Mesenchymal stem cell (in vitro differentiated cells and primary cell): ENCODE measurements at regions not wholly inside any gene's neighbourhood (a gene's known extent, or its start where the extent isn't known, plus 50 kb on each side); places are given as distances from the start of the nearest gene placed in this dataset.

Experiments used
- DNase-seq: peaks from one replicate; pipeline ENCODE4 v3.0.0-alpha.2; 2013
- H2AFZ ChIP-seq: one replicate; pipeline ENCODE4 v1.6.1; 2013; ENCODE audit warnings: low read depth, mild to moderate bottlenecking, control low read depth, inconsistent platforms, low read length, moderate library complexity
- H2AK5ac ChIP-seq: 2 replicates; pipeline ENCODE4 v1.6.1; 2013; ENCODE audit warnings: low read length, moderate library complexity, mild to moderate bottlenecking, inconsistent platforms; ENCODE audit not compliant: severe bottlenecking
- H2BK120ac ChIP-seq: one replicate; pipeline ENCODE4 v1.6.1; 2013; ENCODE audit warnings: low read depth, mild to moderate bottlenecking, inconsistent platforms, low read length, moderate library complexity
- H2BK12ac ChIP-seq, 2 experiments: one replicate each; pipeline ENCODE4 v1.6.1; 2013; ENCODE audit warnings: inconsistent platforms in 2 of 2, low read length in 2 of 2, mild to moderate bottlenecking in 2 of 2, moderate library complexity in 2 of 2, control low read depth in 1 of 2
- H2BK15ac ChIP-seq: one replicate; pipeline ENCODE4 v1.6.1; 2013; ENCODE audit warnings: mild to moderate bottlenecking, low read depth, inconsistent platforms; ENCODE audit not compliant: poor library complexity, severe bottlenecking
- H2BK5ac ChIP-seq: 2 replicates; pipeline ENCODE4 v1.6.1; 2013; ENCODE audit warnings: low read depth, mild to moderate bottlenecking, low read length, control low read depth, inconsistent platforms; ENCODE audit not compliant: poor library complexity, severe bottlenecking
- H3K14ac ChIP-seq, 2 experiments: one replicate each; pipeline ENCODE4 v1.6.1; 2013; ENCODE audit warnings: inconsistent platforms in 2 of 2, low read length in 2 of 2, control low read depth in 1 of 2, mild to moderate bottlenecking in 1 of 2, moderate library complexity in 1 of 2
- H3K18ac ChIP-seq, 2 experiments: one replicate each; pipeline ENCODE4 v1.6.1; 2013; ENCODE audit warnings: inconsistent platforms in 2 of 2, low read length in 2 of 2, control low read depth in 1 of 2, low read depth in 1 of 2, mild to moderate bottlenecking in 1 of 2
- H3K23ac ChIP-seq, 2 experiments: one replicate each; pipeline ENCODE4 v1.6.1; 2013; ENCODE audit warnings: inconsistent platforms in 2 of 2, low read length in 2 of 2, mild to moderate bottlenecking in 2 of 2, moderate library complexity in 2 of 2, control low read depth in 1 of 2
- H3K27ac ChIP-seq: 2 replicates; pipeline ENCODE4 v1.5.1; 2013; ENCODE audit warnings: mild to moderate bottlenecking, moderate library complexity, low read length, control low read depth, inconsistent platforms; ENCODE audit not compliant: poor library complexity, severe bottlenecking
- H3K27me3 ChIP-seq, 2 experiments: 2 replicates each; pipeline versions ENCODE4 v1.6.1 to v1.7.0; 2013; ENCODE audit warnings: low read length in 2 of 2, mild to moderate bottlenecking in 2 of 2, moderate library complexity in 2 of 2, control low read depth in 1 of 2, inconsistent platforms in 1 of 2; ENCODE audit not compliant: control insufficient read depth in 1 of 2, insufficient read depth in 1 of 2
- H3K36me3 ChIP-seq, 2 experiments: 2 replicates each; pipeline versions ENCODE4 v1.6.1 to v1.7.0; 2013; ENCODE audit warnings: low read length in 2 of 2, control low read depth in 1 of 2, inconsistent platforms in 1 of 2, low read depth in 1 of 2, mild to moderate bottlenecking in 1 of 2; ENCODE audit not compliant: insufficient read depth in 2 of 2, control insufficient read depth in 1 of 2
- H3K4ac ChIP-seq, 2 experiments: one replicate each; pipeline ENCODE4 v1.6.1; 2013; ENCODE audit warnings: inconsistent platforms in 2 of 2, low read length in 2 of 2, mild to moderate bottlenecking in 2 of 2, moderate library complexity in 2 of 2, control low read depth in 1 of 2, low read depth in 1 of 2
- H3K4me1 ChIP-seq: 2 replicates; pipeline ENCODE4 v1.6.1; 2013; ENCODE audit warnings: low read depth, low read length, control low read depth; ENCODE audit not compliant: control insufficient read depth, insufficient read depth
- H3K4me2 ChIP-seq: 2 replicates; pipeline ENCODE4 v1.6.1; 2013; ENCODE audit warnings: low read length, mild to moderate bottlenecking, inconsistent platforms; ENCODE audit not compliant: poor library complexity, severe bottlenecking
- H3K4me3 ChIP-seq, 2 experiments: 2 replicates each; pipeline versions ENCODE4 v1.5.1 to v1.7.0; 2013; ENCODE audit warnings: low read length in 2 of 2, mild to moderate bottlenecking in 2 of 2, control low read depth in 1 of 2, low read depth in 1 of 2; ENCODE audit not compliant: insufficient read depth in 1 of 2
- H3K79me1 ChIP-seq: replicated peaks from 2 replicates; pipeline ENCODE4 v1.6.1; 2013; ENCODE audit warnings: mild to moderate bottlenecking, control low read depth, low read length, inconsistent platforms; ENCODE audit not compliant: poor library complexity, severe bottlenecking
- H3K9ac ChIP-seq: 2 replicates; pipeline ENCODE4 v1.7.0; 2013; ENCODE audit warnings: mild to moderate bottlenecking, low read length, moderate library complexity
- H3K9me3 ChIP-seq: 2 replicates; pipeline ENCODE4 v1.7.0; 2013; ENCODE audit warnings: mild to moderate bottlenecking, low read length; ENCODE audit not compliant: control insufficient read depth
- H4K8ac ChIP-seq: one replicate; pipeline ENCODE4 v1.6.1; 2013; ENCODE audit warnings: inconsistent platforms, mild to moderate bottlenecking, low read length, moderate library complexity
- H4K91ac ChIP-seq: one replicate; pipeline ENCODE4 v1.6.1; 2013; ENCODE audit warnings: mild to moderate bottlenecking, low read length, inconsistent platforms
- WGBS: methylation state at CpG from one replicate; pipeline ENCODE4 v1.1.7; 2013; ENCODE audit warnings: mixed read lengths; 5-methylcytosine and 5-hydroxymethylcytosine counted together

DNA sequence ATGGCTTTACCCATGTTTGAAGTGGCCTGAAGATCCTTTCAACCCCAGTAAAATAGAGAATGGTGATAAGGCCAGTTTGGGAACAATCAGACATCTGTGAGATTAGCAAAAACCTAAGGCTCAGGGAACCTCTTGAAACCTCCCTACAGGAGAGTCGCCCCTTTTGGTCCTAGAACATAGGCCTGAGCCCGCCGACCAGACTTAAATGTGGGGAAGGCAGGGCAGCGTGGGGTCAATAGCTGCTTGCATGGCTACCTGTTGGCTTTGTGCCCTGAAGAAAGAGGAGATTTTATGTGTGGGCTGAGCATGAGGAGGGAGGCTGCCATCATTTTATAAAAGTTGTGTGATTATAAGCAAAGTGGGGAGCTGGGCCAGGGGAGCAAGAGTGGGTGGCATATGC, 97.6 kb upstream of the TBX20 start:
- no peak overlapping the region for H2BK120ac ChIP-seq
- no peak overlapping the region for H2AK5ac ChIP-seq
- H3K4me1 ChIP-seq: no peaks in the 10 kb centered on the region
- H3K18ac ChIP-seq: no peak overlapping the region
- H3K9ac ChIP-seq: no peak overlapping the region
- no peak overlapping the region for H3K23ac ChIP-seq
- no peak overlapping the region for H3K4me3 ChIP-seq
- no peak overlapping the region for H2BK15ac ChIP-seq
- no peak overlapping the region for H3K14ac ChIP-seq
- H3K9me3 ChIP-seq: no peaks in the 10 kb centered on the region
- peaks cover 0 to 4% of the 10 kb centered on the region in 2 experiments for H3K27me3 ChIP-seq
- DNase-seq: no peak
- H2BK12ac ChIP-seq: no peak overlapping the region
- no peaks in the 10 kb centered on the region for H3K79me1 ChIP-seq
- WGBS: 84% methylated on average over 4 of the region's 4 CpGs
- H3K27ac ChIP-seq: no peak overlapping the region
- H3K4ac ChIP-seq: no peak overlapping the region
- H3K4me2 ChIP-seq: no peak overlapping the region
- H2AFZ ChIP-seq: no peak overlapping the region
- no peak overlapping the region for H4K8ac ChIP-seq
- no peaks in the 10 kb centered on the region for H3K36me3 ChIP-seq
- H2BK5ac ChIP-seq: no peak overlapping the region
- no peak overlapping the region for H4K91ac ChIP-seq

DNA sequence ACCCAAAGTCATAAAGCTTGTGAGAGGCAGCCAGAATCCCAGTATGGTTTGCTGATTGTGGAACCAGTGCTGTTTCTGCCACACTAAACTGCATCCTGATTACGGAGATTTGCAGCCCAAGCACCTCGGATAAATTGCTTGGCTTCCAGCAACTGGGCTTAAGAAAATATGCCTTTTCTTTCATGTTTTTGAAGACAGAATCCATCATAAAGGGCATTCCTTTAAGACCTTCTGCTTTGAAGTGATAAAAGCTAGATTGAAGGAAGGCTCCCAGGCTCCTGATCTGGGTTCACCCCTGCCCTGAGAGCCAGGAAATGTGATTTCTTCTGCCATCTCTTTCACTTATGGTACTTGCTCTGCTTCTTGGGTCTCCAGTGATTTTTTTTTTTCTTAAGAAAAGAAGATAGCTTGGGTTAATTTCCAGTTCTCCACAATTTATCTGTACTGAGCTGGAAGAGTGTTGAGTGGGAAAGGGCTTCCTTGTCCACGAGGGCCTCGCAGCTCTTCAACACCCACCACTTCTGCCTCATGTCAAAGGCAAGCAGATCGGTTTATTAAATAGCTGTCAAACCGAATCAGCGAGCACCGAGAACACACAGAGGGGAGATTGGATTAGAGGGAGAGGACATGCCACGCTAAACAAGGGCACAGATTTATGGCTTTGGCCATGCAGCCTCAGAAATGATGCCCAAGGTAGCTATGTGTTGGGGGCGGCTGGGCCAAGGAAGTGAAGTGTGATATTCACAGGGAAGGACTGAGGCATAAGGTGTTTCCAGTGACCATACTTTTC, 94.9 kb upstream of the TBX20 start:
- no peak overlapping the region for H3K14ac ChIP-seq
- H2BK15ac ChIP-seq: no peak overlapping the region
- no peak overlapping the region for H3K27ac ChIP-seq
- no peak overlapping the region for H2BK5ac ChIP-seq
- no peaks in the 10 kb centered on the region for H3K36me3 ChIP-seq
- H2AFZ ChIP-seq: no peak overlapping the region
- no peak overlapping the region for H2BK120ac ChIP-seq
- no peaks in the 10 kb centered on the region for H3K27me3 ChIP-seq
- H3K9me3 ChIP-seq: no peaks in the 10 kb centered on the region
- H2BK12ac ChIP-seq: no peak overlapping the region
- H3K9ac ChIP-seq: no peak overlapping the region
- WGBS: 83% methylated on average over 10 of the region's 10 CpGs
- H4K8ac ChIP-seq: no peak overlapping the region
- H3K23ac ChIP-seq: peak overlapping the region in 1 of 2 experiments; percentile 65
- H4K91ac ChIP-seq: no peak overlapping the region
- no peak overlapping the region for H2AK5ac ChIP-seq
- H3K4me1 ChIP-seq: no peaks in the 10 kb centered on the region
- no peaks in the 10 kb centered on the region for H3K79me1 ChIP-seq
- H3K18ac ChIP-seq: no peak overlapping the region
- H3K4me2 ChIP-seq: no peak overlapping the region
- DNase-seq: no peak
- H3K4ac ChIP-seq: no peak overlapping the region
- no peak overlapping the region for H3K4me3 ChIP-seq

DNA sequence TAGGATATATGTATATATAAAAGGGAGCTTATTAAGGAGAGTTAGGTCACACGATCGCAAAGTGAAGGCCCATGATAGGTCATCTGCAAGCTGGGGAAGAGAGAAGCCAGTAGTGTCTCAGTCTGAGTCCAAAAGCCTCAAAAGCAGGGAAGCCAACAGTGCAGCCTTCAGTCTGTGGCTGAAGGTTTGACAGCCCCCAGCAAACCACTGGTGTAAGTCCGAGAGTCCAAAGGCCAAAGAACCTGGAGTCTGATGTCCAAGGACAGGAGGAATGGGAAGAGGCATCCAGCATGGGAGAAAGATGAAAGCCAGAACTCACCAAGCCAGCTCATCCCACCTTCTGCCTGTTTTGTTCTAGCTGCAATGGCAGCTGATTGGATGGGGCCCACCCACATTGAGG, 88.9 kb upstream of the TBX20 start:
- no peak for DNase-seq
- Histone ChIP-seq H2AFZ (no peak overlapping the region), H3K4me1 (no peaks in the 10 kb centered on the region), H3K4me2 (no peak overlapping the region), H2BK5ac (no peak overlapping the region), H2AK5ac (no peak overlapping the region), H3K4me3 (no peak overlapping the region), H3K79me1 (no peaks in the 10 kb centered on the region), H3K9ac (no peak overlapping the region), H3K9me3 (no peaks in the 10 kb centered on the region), H2BK120ac (no peak overlapping the region), H3K36me3 (no peaks in the 10 kb centered on the region), H3K4ac (no peak overlapping the region), H3K27ac (no peak overlapping the region), H2BK12ac (no peak overlapping the region), H3K18ac (no peak overlapping the region), H4K8ac (no peak overlapping the region), H3K23ac (no peak overlapping the region), H2BK15ac (no peak overlapping the region), H3K14ac (no peak overlapping the region), H4K91ac (no peak overlapping the region), H3K27me3 (no peaks in the 10 kb centered on the region)
- 91% methylated on average over 3 of the region's 3 CpGs for WGBS

DNA sequence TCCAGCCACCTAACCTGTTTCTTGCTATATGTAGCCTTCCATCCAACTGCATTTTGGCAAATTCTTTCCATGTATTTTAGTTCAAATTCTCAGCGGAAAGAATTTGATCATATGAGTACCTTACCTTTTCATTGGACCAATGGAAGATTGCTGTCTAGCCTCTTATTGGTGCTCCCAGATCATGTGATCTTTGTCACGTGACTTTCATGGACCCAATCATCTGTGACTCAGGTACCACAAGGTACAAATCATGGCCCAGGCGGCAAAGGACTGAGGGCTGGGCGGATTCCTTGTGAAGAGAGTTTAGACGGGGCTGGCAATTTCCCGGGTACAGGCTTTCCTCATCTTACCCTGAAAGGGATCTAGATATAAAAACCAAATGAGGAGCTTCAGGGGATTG, 85.9 kb upstream of the TBX20 start:
- Histone ChIP-seq H3K18ac (no peak overlapping the region), H3K4me3 (no peak overlapping the region), H3K4me2 (no peak overlapping the region), H3K4ac (no peak overlapping the region), H3K27ac (no peak overlapping the region), H3K27me3 (no peaks in the 10 kb centered on the region), H2BK120ac (no peak overlapping the region), H4K91ac (no peak overlapping the region), H2AK5ac (no peak overlapping the region), H2BK12ac (no peak overlapping the region), H3K4me1 (no peaks in the 10 kb centered on the region), H4K8ac (no peak overlapping the region), H2BK15ac (no peak overlapping the region), H3K23ac (no peak overlapping the region), H3K14ac (no peak overlapping the region), H3K9ac (no peak overlapping the region), H2AFZ (no peak overlapping the region), H3K79me1 (no peaks in the 10 kb centered on the region), H3K9me3 (no peaks in the 10 kb centered on the region), H2BK5ac (no peak overlapping the region), H3K36me3 (no peaks in the 10 kb centered on the region)
- WGBS: 87% methylated on average over 6 of the region's 6 CpGs
- DNase-seq: no peak
